Esophagus muscularis mucosa (tissue), 4 donors: ENCODE measurements at regions not wholly inside any gene's neighbourhood (a gene's known extent, or its start where the extent isn't known, plus 50 kb on each side); places are given as distances from the start of the nearest gene placed in this dataset.

Source experiments
- DNase-seq: peaks from one replicate; pipeline ENCODE4 v3.0.0-alpha.2; 2017; ENCODE audit errors: extremely low spot score
- H3K27ac ChIP-seq, 4 donors: fragments of 200-600 bp; sonication (generic); replicated peaks in 1 of 4; 1 replicate in 3 of 4; 2 replicates in 1 of 4; pipeline ENCODE4 v1.5.1; 2016 to 2019; ENCODE audit warnings: mild to moderate bottlenecking in 1 of 4
- H3K27me3 ChIP-seq, 4 donors: fragments of 200-600 bp; sonication (generic); one replicate each; pipeline versions ENCODE4 v1.5.1 to v1.6.0; 2016 to 2019
- H3K36me3 ChIP-seq, 4 donors: fragments of 200-600 bp; sonication (generic); one replicate each; pipeline ENCODE4 v1.5.1; 2016 to 2019
- H3K4me1 ChIP-seq, 4 donors: fragments of 200-600 bp; sonication (generic); one replicate each; pipeline ENCODE4 v1.5.1; 2016 to 2019
- H3K4me3 ChIP-seq, 4 donors: fragments of 200-600 bp; sonication (generic); 1 replicate in 2 of 4; 2 replicates in 2 of 4; pipeline ENCODE4 v1.5.1; 2016 to 2019; ENCODE audit warnings: mild to moderate bottlenecking in 4 of 4, moderate library complexity in 1 of 4
- H3K9me3 ChIP-seq, 4 donors: fragments of 200-600 bp; sonication (generic); 1 replicate in 3 of 4; 2 replicates in 1 of 4; pipeline ENCODE4 v1.5.1; 2016 to 2019
- EP300 ChIP-seq: sonication (generic); formaldehyde crosslinking; IDR thresholded peaks from one replicate; pipeline ENCODE4 v1.6.1; 2017; ENCODE audit warnings: antibody characterized with exemption
- POLR2A ChIP-seq: fragments of 450-650 bp; IDR thresholded peaks from one replicate; pipeline ENCODE4 v1.6.1; 2017; ENCODE audit warnings: antibody characterized with exemption, moderate library complexity, mild to moderate bottlenecking, low read depth
- POLR2AphosphoS5 ChIP-seq, 2 donors: sonication (generic); formaldehyde crosslinking; IDR thresholded peaks; one replicate each; pipeline ENCODE4 v1.6.1; 2017; ENCODE audit warnings: antibody characterized with exemption in 2 of 2
- WGBS: methylation state at CpG from one replicate; pipeline ENCODE4 v1.1.5; 2018; 5-methylcytosine and 5-hydroxymethylcytosine counted together
- intact Hi-C: fragments of 100-400 bp; cut with DNase I; formaldehyde crosslinking; loops from one replicate; pipeline ENCODE4 v1.15.1; 2023
- TF ChIP-seq, protein P1 (sequence below), 3 experiments: fragments of 200-600 bp in 2 of 3; fragments of 450-650 bp in 1 of 3; sonication (generic) in 2 of 3; IDR thresholded peaks; one replicate each; pipeline ENCODE4 v1.5.1; 2017 to 2019; ENCODE audit warnings: antibody characterized with exemption in 3 of 3, mild to moderate bottlenecking in 2 of 3, moderate library complexity in 1 of 3

DNA sequence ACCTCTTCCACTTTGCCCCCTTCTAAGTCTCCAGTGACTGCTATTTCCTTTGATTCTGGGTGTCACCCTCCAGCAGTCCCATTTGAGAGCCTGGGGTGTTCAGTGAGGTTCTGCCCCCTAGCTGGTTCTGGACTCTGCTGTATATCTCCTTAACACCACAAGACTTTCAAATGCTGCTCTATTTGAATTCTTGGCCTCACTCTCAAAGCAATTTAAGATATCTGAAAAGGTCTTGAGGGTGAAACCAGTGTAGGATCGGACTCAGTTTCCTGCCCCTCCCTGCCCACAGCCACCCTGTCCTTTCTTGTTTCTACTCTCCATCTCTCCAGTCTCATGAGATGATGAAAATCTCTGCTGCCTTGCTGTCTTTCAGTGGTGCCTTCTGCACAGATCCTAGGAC is 280.9 kb downstream of the TENT4A start:
- Histone ChIP-seq H3K36me3 (no peaks in the 10 kb centered on the region), H3K4me3 (no peak overlapping the region), H3K9me3 (no peaks in the 10 kb centered on the region), H3K27ac (no peak overlapping the region), H3K27me3 (peaks cover 0 to 8% (median 0%) of the 10 kb centered on the region in 4 donors), H3K4me1 (no peaks in the 10 kb centered on the region)
- 89% methylated on average over 1 of the region's 1 CpG for WGBS
- intact Hi-C loops, result no loop called here
- TF ChIP-seq EP300 (no peak), POLR2A (no peak), POLR2AphosphoS5 (IDR thresholded peaks at IDR 0.05) (no peak)
- TF ChIP-seq, protein P1, sequence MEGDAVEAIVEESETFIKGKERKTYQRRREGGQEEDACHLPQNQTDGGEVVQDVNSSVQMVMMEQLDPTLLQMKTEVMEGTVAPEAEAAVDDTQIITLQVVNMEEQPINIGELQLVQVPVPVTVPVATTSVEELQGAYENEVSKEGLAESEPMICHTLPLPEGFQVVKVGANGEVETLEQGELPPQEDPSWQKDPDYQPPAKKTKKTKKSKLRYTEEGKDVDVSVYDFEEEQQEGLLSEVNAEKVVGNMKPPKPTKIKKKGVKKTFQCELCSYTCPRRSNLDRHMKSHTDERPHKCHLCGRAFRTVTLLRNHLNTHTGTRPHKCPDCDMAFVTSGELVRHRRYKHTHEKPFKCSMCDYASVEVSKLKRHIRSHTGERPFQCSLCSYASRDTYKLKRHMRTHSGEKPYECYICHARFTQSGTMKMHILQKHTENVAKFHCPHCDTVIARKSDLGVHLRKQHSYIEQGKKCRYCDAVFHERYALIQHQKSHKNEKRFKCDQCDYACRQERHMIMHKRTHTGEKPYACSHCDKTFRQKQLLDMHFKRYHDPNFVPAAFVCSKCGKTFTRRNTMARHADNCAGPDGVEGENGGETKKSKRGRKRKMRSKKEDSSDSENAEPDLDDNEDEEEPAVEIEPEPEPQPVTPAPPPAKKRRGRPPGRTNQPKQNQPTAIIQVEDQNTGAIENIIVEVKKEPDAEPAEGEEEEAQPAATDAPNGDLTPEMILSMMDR (IDR thresholded peaks at IDR 0.05), result no peak
- DNase-seq, result no peak

DNA sequence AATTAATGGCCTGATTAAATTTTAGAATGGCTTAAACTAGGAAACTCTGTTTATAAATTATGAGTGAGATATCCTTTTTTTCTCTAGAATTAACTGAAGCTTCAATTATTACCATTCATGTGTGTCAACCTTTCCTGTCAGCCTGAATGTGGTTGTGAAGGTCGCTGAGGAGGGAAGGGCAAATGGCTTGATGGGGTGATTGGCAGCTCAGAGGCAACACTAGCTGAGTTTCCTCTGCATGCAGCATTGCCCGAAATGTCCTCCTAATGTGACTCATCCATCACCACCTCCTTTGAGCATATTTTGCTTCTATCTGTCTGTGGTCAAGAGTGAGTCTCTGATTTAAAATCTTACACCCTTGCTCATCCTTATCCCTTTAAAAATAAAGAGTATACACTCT is 281.9 kb downstream of the TENT4A start:
- H3K4me3 ChIP-seq, result no peak overlapping the region
- TF ChIP-seq, protein P1 (IDR thresholded peaks at IDR 0.05), result no peak
- TF ChIP-seq EP300 (no peak), POLR2AphosphoS5 (IDR thresholded peaks at IDR 0.05) (no peak), POLR2A (no peak)
- intact Hi-C loops, result no loop called here

DNA sequence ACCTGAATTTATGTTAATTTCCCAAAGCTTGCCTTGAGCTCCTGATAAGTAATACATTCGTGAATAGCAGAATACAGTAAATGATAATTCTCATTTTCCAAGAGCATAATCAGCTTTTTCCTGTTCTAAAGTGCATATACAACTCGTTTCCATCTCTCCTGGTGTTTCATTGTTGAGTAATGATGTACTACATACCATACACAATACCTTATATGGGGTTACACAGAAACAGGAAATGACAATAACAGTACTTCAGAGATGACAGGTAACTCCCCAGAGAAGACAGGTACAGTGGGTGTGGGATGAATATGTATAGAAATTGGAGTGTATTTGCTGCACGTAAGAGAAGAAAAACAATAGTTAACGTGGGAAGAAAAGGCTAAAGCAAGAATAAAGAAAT is 287.1 kb downstream of the TENT4A start:
- no peaks in the 10 kb centered on the region for H3K4me1 ChIP-seq
- no peak for TF ChIP-seq EP300
- TF ChIP-seq POLR2AphosphoS5 (IDR thresholded peaks at IDR 0.05), result no peak
- no peak for TF ChIP-seq POLR2A
- TF ChIP-seq, protein P1 (IDR thresholded peaks at IDR 0.05), result no peak
- intact Hi-C loops, result no loop called here
- 54% methylated on average over 4 of the region's 4 CpGs for WGBS
- peak; percentile 17 for DNase-seq
- no peaks in the 10 kb centered on the region for H3K36me3 ChIP-seq
- H3K27me3 ChIP-seq, result no peaks in the 10 kb centered on the region
- no peaks in the 10 kb centered on the region for H3K9me3 ChIP-seq
- H3K4me3 ChIP-seq, result no peak overlapping the region
- H3K27ac ChIP-seq, result no peak overlapping the region

More for the DNA sequence above, 281.9 kb downstream of the TENT4A start:
- Histone ChIP-seq H3K4me1 (no peaks in the 10 kb centered on the region), H3K27ac (no peak overlapping the region), H3K9me3 (no peaks in the 10 kb centered on the region), H3K27me3 (peaks cover 0 to 8% (median 0%) of the 10 kb centered on the region in 4 donors), H3K36me3 (no peaks in the 10 kb centered on the region)
- WGBS, result 29% methylated on average over 2 of the region's 2 CpGs
- peak; percentile 68 for DNase-seq

DNA sequence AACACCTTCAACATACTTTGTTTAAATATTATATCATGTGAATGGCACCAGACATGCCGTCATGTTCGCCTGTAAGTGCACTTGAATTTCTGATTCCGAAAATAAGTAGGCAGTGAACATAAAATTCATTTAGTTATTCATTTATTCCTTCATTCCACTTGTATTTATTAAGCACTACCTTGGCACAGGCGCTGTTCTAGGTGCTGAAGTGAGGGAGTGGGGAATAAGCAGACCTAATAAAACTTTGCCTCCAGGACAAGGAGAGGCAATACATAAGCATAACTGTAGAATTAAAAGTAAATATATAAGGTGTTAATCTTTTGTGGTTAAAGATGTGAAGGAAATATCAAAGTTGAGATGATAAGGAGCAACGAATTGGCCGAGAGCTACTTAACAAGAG is 297.4 kb downstream of the TENT4A start:
- intact Hi-C loops, result no loop called here
- no peaks in the 10 kb centered on the region for H3K36me3 ChIP-seq
- TF ChIP-seq, protein P1 (IDR thresholded peaks at IDR 0.05), result no peak
- no peak for TF ChIP-seq POLR2AphosphoS5 (IDR thresholded peaks at IDR 0.05)
- TF ChIP-seq POLR2A, result no peak
- no peak for TF ChIP-seq EP300
- H3K9me3 ChIP-seq, result no peaks in the 10 kb centered on the region
- 49% methylated on average over 6 of the region's 6 CpGs for WGBS
- no peaks in the 10 kb centered on the region for H3K27me3 ChIP-seq
- no peak overlapping the region for H3K27ac ChIP-seq
- no peaks in the 10 kb centered on the region for H3K4me1 ChIP-seq
- no peak for DNase-seq
- H3K4me3 ChIP-seq, result no peak overlapping the region

DNA sequence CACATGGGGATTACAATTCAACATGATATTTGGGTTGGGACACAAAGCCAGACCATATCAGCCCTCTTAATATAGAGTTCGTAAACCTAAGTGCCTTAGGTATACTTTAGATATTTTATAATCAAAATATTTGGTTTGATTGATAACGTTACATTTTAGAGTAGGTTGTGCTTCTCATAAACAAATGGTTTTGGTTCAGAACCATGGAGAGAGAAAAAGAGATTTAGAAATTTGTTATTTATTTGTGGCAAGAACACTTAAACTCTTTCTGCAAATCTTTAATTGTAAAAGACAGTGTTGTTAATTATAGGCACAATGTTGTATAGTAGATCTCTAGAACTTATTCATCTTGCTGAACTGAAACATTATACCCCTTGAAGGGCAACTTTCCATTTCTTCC is 298.8 kb downstream of the TENT4A start:
- no peaks in the 10 kb centered on the region for H3K4me1 ChIP-seq
- no peak for TF ChIP-seq EP300
- TF ChIP-seq POLR2AphosphoS5 (IDR thresholded peaks at IDR 0.05), result no peak
- TF ChIP-seq, protein P1 (IDR thresholded peaks at IDR 0.05), result no peak
- TF ChIP-seq POLR2A, result no peak
- no peak overlapping the region for H3K4me3 ChIP-seq
- DNase-seq, result no peak
- no peak overlapping the region for H3K27ac ChIP-seq
- H3K36me3 ChIP-seq, result no peaks in the 10 kb centered on the region
- no peaks in the 10 kb centered on the region for H3K9me3 ChIP-seq
- H3K27me3 ChIP-seq, result no peaks in the 10 kb centered on the region
- intact Hi-C loops, result no loop called here
- WGBS, result 81% methylated on average over 2 of the region's 2 CpGs
